IPS-NIHi11 (cell line): ENCODE measurements at regions not wholly inside any gene's neighbourhood (a gene's known extent, or its start where the extent isn't known, plus 50 kb on each side); places are given as distances from the start of the nearest gene placed in this dataset.
"Not testable (repeated sequence)": the region's sequence is repeated elsewhere in the genome, so short reads cannot be mapped to it uniquely, and the experiment has no call there.

ENCODE experiments used
- DNase-seq: peaks from one replicate; pipeline ENCODE4 v3.0.0; 2012; ENCODE audit warnings: mixed read lengths, low spot score

GRCh38 chr1:47594627-47595026 lies 156.8 kb downstream of the FOXD2 start:
- no peak for DNase-seq

GRCh38 chr1:47596328-47596727 lies 158.5 kb downstream of the FOXD2 start:
- no peak for DNase-seq

GRCh38 chr1:47598357-47598756 lies 160.5 kb downstream of the FOXD2 start:
- DNase-seq = no peak

GRCh38 chr1:47599777-47600176 lies 161.9 kb downstream of the FOXD2 start:
- DNase-seq = no peak

GRCh38 chr1:47602491-47602890 lies 164.6 kb downstream of the FOXD2 start:
- not testable (repeated sequence) for DNase-seq

GRCh38 chr1:47604869-47605268 lies 167.0 kb downstream of the FOXD2 start:
- not testable (repeated sequence) for DNase-seq

- DNase-seq = no peak
These were observed 170.5 kb downstream of the FOXD2 start for GRCh38 chr1:47608296-47608875.

- DNase-seq = no peak
These were observed 174.1 kb downstream of the FOXD2 start for GRCh38 chr1:47611992-47612391.

- no peak for DNase-seq
These were observed 175.0 kb downstream of the FOXD2 start for GRCh38 chr1:47612819-47613218.

- DNase-seq = no peak
These were observed 178.2 kb downstream of the FOXD2 start for GRCh38 chr1:47616036-47616435.

- no peak for DNase-seq
These were observed 179.1 kb downstream of the FOXD2 start for GRCh38 chr1:47616906-47617305.

GRCh38 chr1:47617381-47618221 lies 179.8 kb downstream of the FOXD2 start:
- no peak for DNase-seq

GRCh38 chr1:47618222-47618720 lies 180.4 kb downstream of the FOXD2 start:
- DNase-seq = no peak

- DNase-seq = no peak
These were observed 181.0 kb downstream of the FOXD2 start for GRCh38 chr1:47618830-47619229.

- DNase-seq = no peak
These were observed 183.6 kb downstream of the FOXD2 start for GRCh38 chr1:47621483-47621882.

- no peak for DNase-seq
These were observed 184.1 kb downstream of the FOXD2 start for GRCh38 chr1:47621977-47622376.

- no peak for DNase-seq
These were observed 185.1 kb downstream of the FOXD2 start for GRCh38 chr1:47622776-47623556.

- no peak for DNase-seq
These were observed 185.7 kb downstream of the FOXD2 start for GRCh38 chr1:47623557-47623940.

GRCh38 chr1:47624531-47624930 lies 186.7 kb downstream of the FOXD2 start:
- peak; percentile 61 for DNase-seq

- DNase-seq = peak; percentile 46
These were observed 189.2 kb downstream of the FOXD2 start for GRCh38 chr1:47627016-47627415.

- no peak for DNase-seq
These were observed 189.9 kb downstream of the FOXD2 start for GRCh38 chr1:47627471-47628370.

- DNase-seq = no peak
These were observed 191.4 kb downstream of the FOXD2 start for GRCh38 chr1:47629201-47629600.
